SK-N-SH treated with all-trans-retinoic acid at 6 μM for 48 hours (cell line): ENCODE measurements at regions not wholly inside any gene's neighbourhood (a gene's known extent, or its start where the extent isn't known, plus 50 kb on each side); places are given as distances from the start of the nearest gene placed in this dataset.

Experiments
- CREB5 ChIP-seq: fragments of 250-450 bp; sonication (Bioruptor Pico); IDR thresholded peaks from 2 replicates; pipeline ENCODE4 v1.5.1; 2020; ENCODE audit warnings: low read depth, mild to moderate bottlenecking, moderate library complexity
- CSDC2 ChIP-seq: fragments of 250-450 bp; sonication (Bioruptor Pico); IDR thresholded peaks from 2 replicates; pipeline ENCODE4 v1.5.0; 2020; ENCODE audit warnings: mild to moderate bottlenecking, moderate library complexity
- ESRRG ChIP-seq: fragments of 250-450 bp; sonication (Bioruptor Pico); IDR thresholded peaks from 2 replicates; pipeline ENCODE4 v1.6.1; 2021; ENCODE audit warnings: mild to moderate bottlenecking
- GLIS3 ChIP-seq: fragments of 250-450 bp; sonication (Bioruptor Pico); IDR thresholded peaks from 2 replicates; pipeline ENCODE4 v1.5.0; 2020; ENCODE audit warnings: mild to moderate bottlenecking, moderate library complexity
- ISL1 ChIP-seq: fragments of 250-450 bp; sonication (Bioruptor Pico); IDR thresholded peaks from 2 replicates; pipeline ENCODE4 v2.1.2; 2022; ENCODE audit warnings: mild to moderate bottlenecking, moderate library complexity
- PATZ1 ChIP-seq: fragments of 250-450 bp; sonication (Bioruptor Pico); IDR thresholded peaks from 2 replicates; pipeline ENCODE4 v1.8.0; 2020; ENCODE audit warnings: mild to moderate bottlenecking, moderate library complexity, borderline replicate concordance
- PPARA ChIP-seq: fragments of 250-450 bp; sonication (Bioruptor Pico); IDR thresholded peaks from 2 replicates; pipeline ENCODE4 v1.5.0; 2020; ENCODE audit warnings: mild to moderate bottlenecking, borderline replicate concordance
- RARB ChIP-seq: fragments of 250-450 bp; sonication (Bioruptor Pico); IDR thresholded peaks from 2 replicates; pipeline ENCODE4 v1.8.0; 2021; ENCODE audit warnings: mild to moderate bottlenecking, moderate library complexity
- TSHZ2 ChIP-seq: fragments of 250-450 bp; sonication (Bioruptor Pico); IDR thresholded peaks from 2 replicates; pipeline ENCODE4 v1.5.0; 2020; ENCODE audit warnings: mild to moderate bottlenecking, moderate library complexity
- ZFP3 ChIP-seq: fragments of 250-450 bp; sonication (Bioruptor Pico); IDR thresholded peaks from 2 replicates; pipeline ENCODE4 v1.5.0; 2020; ENCODE audit warnings: mild to moderate bottlenecking, moderate library complexity

GRCh38 chr21:19850157-19850556 is 1148.1 kb upstream of the NCAM2 start:
- TF ChIP-seq CSDC2 (CRISPR knock-in tag) (no peak), RARB (no peak), CREB5 (no peak), PATZ1 (CRISPR knock-in tag) (no peak), ISL1 (CRISPR knock-in tag) (no peak), ZFP3 (no peak), PPARA (no peak), TSHZ2 (CRISPR knock-in tag) (no peak), GLIS3 (CRISPR knock-in tag) (no peak), ESRRG (no peak)
